WTC11 (cell line): ENCODE measurements at regions not wholly inside any gene's neighbourhood (a gene's known extent, or its start where the extent isn't known, plus 50 kb on each side); places are given as distances from the start of the nearest gene placed in this dataset.

Experiments used
- ATAC-seq: fragments of 200-7000 bp; cut with Tn5 transposase; 2 replicates; pipeline ENCODE4 v1.10.0; 2021; ENCODE audit warnings: mild to moderate bottlenecking, moderate library complexity
- CTCF ChIA-PET: fragments of 300-600 bp; sonication (Branson Sonifier 250); formaldehyde crosslinking; loops from one replicate; lab custom pipeline; 2021; ENCODE audit warnings: antibody characterized with exemption; lab: Charles Lee
- POLR2A ChIA-PET: fragments of 350-600 bp; sonication (Branson Sonifier 250); formaldehyde crosslinking; loops from one replicate; lab custom pipeline; 2021; ENCODE audit warnings: antibody characterized with exemption; lab: Charles Lee
- DNase-seq: peaks from one replicate; pipeline ENCODE4 v3.0.0; 2021; ENCODE audit warnings: low spot score
- H3K27ac Mint-ChIP-seq: 2 replicates; pipeline ENCODE4 v1.8.0; 2021; ENCODE audit warnings: mixed read lengths
- H3K27me3 Mint-ChIP-seq: 2 replicates; pipeline ENCODE4 v1.8.0; 2021; ENCODE audit warnings: low read depth, mild to moderate bottlenecking, moderate library complexity, mixed read lengths
- H3K36me3 Mint-ChIP-seq: 2 replicates; pipeline ENCODE4 v1.8.0; 2021; ENCODE audit warnings: mixed read lengths
- H3K4me1 Mint-ChIP-seq: 2 replicates; pipeline ENCODE4 v1.8.0; 2022; ENCODE audit warnings: mixed read lengths
- H3K4me3 Mint-ChIP-seq: 2 replicates; pipeline ENCODE4 v1.8.0; 2021; ENCODE audit warnings: mild to moderate bottlenecking, moderate library complexity, mixed read lengths
- H3K9me3 Mint-ChIP-seq: 2 replicates; pipeline ENCODE4 v1.8.0; 2021; ENCODE audit warnings: mixed read lengths
- ATF1 ChIP-seq: sonication (generic); formaldehyde crosslinking; IDR thresholded peaks from 2 replicates; pipeline ENCODE4 v1.8.1; 2023; ENCODE audit warnings: mild to moderate bottlenecking, moderate library complexity, missing genetic modification reagents
- FOXJ3 ChIP-seq: sonication (generic); formaldehyde crosslinking; IDR thresholded peaks from 2 replicates; pipeline ENCODE4 v1.9.0; 2021; ENCODE audit warnings: missing genetic modification reagents, mild to moderate bottlenecking, borderline replicate concordance
- GABPB1 ChIP-seq: sonication (generic); formaldehyde crosslinking; IDR thresholded peaks from 2 replicates; pipeline ENCODE4 v1.8.1; 2023; ENCODE audit warnings: mild to moderate bottlenecking, missing genetic modification reagents
- GRHL2 ChIP-seq: fragments of 250-450 bp; sonication (Bioruptor Pico); IDR thresholded peaks from 2 replicates; pipeline ENCODE4 v1.8.0; 2022; ENCODE audit warnings: mild to moderate bottlenecking, moderate library complexity; ENCODE audit not compliant: insufficient replicate concordance, severe bottlenecking
- HMGA2 ChIP-seq: fragments of 250-450 bp; sonication (Bioruptor Pico); IDR thresholded peaks from 2 replicates; pipeline ENCODE4 v1.4.0; 2021; ENCODE audit warnings: mild to moderate bottlenecking, moderate library complexity
- IRF2 ChIP-seq: sonication (generic); formaldehyde crosslinking; IDR thresholded peaks from 2 replicates; pipeline ENCODE4 v1.8.0; 2022; ENCODE audit warnings: low read depth, missing genetic modification reagents, borderline replicate concordance
- MYBL2 ChIP-seq: sonication (generic); formaldehyde crosslinking; IDR thresholded peaks from 2 replicates; pipeline ENCODE4 v1.8.1; 2023; ENCODE audit warnings: mild to moderate bottlenecking, moderate library complexity, missing genetic modification reagents
- NFYB ChIP-seq: sonication (generic); formaldehyde crosslinking; conservative IDR thresholded peaks from 2 replicates; pipeline ENCODE4 v1.8.0; 2022; ENCODE audit warnings: low read depth, missing genetic modification reagents
- NR2C2 ChIP-seq: sonication (generic); formaldehyde crosslinking; IDR thresholded peaks from 2 replicates; pipeline ENCODE4 v1.8.0; 2022; ENCODE audit warnings: mild to moderate bottlenecking, missing genetic modification reagents
- PRRX2 ChIP-seq: fragments of 250-450 bp; sonication (Bioruptor Pico); IDR thresholded peaks from 2 replicates; pipeline ENCODE4 v1.8.0; 2021; ENCODE audit warnings: mild to moderate bottlenecking
- SOX15 ChIP-seq: fragments of 250-450 bp; sonication (Bioruptor Pico); IDR thresholded peaks from 2 replicates; pipeline ENCODE4 v1.9.0; 2021; ENCODE audit warnings: mild to moderate bottlenecking
- ZNF232 ChIP-seq: sonication (generic); formaldehyde crosslinking; IDR thresholded peaks from 2 replicates; pipeline ENCODE4 v1.8.0; 2022; ENCODE audit warnings: mild to moderate bottlenecking, missing genetic modification reagents
- ZNF423 ChIP-seq: fragments of 250-450 bp; sonication (Bioruptor Pico); IDR thresholded peaks from 2 replicates; pipeline ENCODE4 v2.1.2; 2022; ENCODE audit warnings: mild to moderate bottlenecking, moderate library complexity
- TF ChIP-seq, protein P1 (sequence below): sonication (generic); formaldehyde crosslinking; IDR thresholded peaks from 2 replicates; pipeline ENCODE4 v1.8.1; 2023; ENCODE audit warnings: mild to moderate bottlenecking, missing genetic modification reagents, moderate library complexity
- TF ChIP-seq, protein P2 (sequence below): sonication (generic); formaldehyde crosslinking; IDR thresholded peaks from 2 replicates; pipeline ENCODE4 v1.8.0; 2022; ENCODE audit warnings: mild to moderate bottlenecking, missing genetic modification reagents
- TF ChIP-seq, protein P3 (sequence below): sonication (generic); formaldehyde crosslinking; IDR thresholded peaks from 2 replicates; pipeline ENCODE4 v1.8.1; 2023; ENCODE audit warnings: mild to moderate bottlenecking, missing genetic modification reagents
- TF ChIP-seq, protein P4 (sequence below): sonication (generic); formaldehyde crosslinking; IDR thresholded peaks from 2 replicates; pipeline ENCODE4 v1.8.1; 2022; ENCODE audit warnings: mild to moderate bottlenecking, missing genetic modification reagents, moderate library complexity, borderline replicate concordance
- TF ChIP-seq, protein P5 (sequence below): fragments of 250-450 bp; sonication (Bioruptor Pico); IDR thresholded peaks from 2 replicates; pipeline ENCODE4 v1.8.0; 2021; ENCODE audit warnings: mild to moderate bottlenecking
- TF ChIP-seq, protein P6 (sequence below): sonication (generic); formaldehyde crosslinking; IDR thresholded peaks from 2 replicates; pipeline ENCODE4 v1.8.0; 2022; ENCODE audit warnings: mild to moderate bottlenecking, missing genetic modification reagents

DNA sequence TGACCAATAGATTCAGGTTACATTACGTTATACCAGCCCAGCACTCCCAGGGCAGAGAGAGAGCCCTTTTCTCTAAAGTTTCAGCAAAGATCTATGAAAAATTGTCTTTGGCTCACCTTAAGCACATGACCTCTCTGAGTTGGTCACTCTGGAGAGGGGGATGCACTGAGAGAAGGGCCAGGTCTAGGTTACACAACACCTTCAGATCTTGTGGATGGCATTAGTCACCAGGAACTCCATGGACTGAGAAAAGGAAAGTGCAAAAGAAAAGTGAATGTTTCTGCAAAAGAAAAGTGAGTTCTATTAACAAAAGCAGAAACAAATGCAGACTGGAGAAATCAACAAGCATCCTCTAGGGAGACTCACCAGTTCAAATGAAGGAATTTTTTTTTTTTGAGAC lies 253.3 kb upstream of the SALL1 start:
- Mint-ChIP-seq H3K27ac (no peak overlapping the region), H3K4me1 (peaks cover 15% of the 10 kb centered on the region)
- CTCF ChIA-PET, result no interaction called here

DNA sequence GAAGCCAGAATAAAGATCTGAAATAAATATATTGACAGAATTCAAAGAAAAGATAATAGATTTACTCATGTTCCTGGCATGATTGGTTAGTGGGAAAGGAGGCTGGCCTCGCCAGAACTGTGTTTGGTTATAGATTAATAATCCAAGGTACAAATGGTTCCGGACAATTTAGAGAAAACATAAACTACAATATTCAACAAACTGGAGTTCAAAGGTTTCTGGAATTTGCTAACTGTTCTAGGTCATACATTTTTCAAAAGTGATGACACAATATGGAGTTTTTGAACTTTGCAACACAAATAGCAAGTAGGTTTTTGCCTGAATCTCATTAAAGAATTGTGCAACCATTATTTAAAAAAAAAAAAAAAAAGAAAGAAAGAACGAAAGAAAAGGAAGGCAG lies 251.7 kb upstream of the SALL1 start:
- H3K4me1 Mint-ChIP-seq, result no peaks in the 10 kb centered on the region
- H3K27me3 Mint-ChIP-seq, result peaks cover 3% of the 10 kb centered on the region
- POLR2A ChIA-PET, result no interaction called here
- DNase-seq (no peak), ATAC-seq (no peak)
- TF ChIP-seq GRHL2 (CRISPR knock-in tag) (no peak), NFYB (no peak), GABPB1 (CRISPR knock-in tag) (no peak), HMGA2 (no peak), NR2C2 (CRISPR knock-in tag) (no peak), SOX15 (CRISPR knock-in tag) (no peak)
- TF ChIP-seq, protein P1, sequence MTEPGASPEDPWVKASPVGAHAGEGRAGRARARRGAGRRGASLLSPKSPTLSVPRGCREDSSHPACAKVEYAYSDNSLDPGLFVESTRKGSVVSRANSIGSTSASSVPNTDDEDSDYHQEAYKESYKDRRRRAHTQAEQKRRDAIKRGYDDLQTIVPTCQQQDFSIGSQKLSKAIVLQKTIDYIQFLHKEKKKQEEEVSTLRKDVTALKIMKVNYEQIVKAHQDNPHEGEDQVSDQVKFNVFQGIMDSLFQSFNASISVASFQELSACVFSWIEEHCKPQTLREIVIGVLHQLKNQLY (CRISPR knock-in tag), result no peak
- TF ChIP-seq, protein P2, sequence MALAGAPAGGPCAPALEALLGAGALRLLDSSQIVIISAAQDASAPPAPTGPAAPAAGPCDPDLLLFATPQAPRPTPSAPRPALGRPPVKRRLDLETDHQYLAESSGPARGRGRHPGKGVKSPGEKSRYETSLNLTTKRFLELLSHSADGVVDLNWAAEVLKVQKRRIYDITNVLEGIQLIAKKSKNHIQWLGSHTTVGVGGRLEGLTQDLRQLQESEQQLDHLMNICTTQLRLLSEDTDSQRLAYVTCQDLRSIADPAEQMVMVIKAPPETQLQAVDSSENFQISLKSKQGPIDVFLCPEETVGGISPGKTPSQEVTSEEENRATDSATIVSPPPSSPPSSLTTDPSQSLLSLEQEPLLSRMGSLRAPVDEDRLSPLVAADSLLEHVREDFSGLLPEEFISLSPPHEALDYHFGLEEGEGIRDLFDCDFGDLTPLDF (CRISPR knock-in tag), result no peak
- H3K36me3 Mint-ChIP-seq, result peaks cover 28% of the 10 kb centered on the region
- H3K9me3 Mint-ChIP-seq, result peaks cover 46% of the 10 kb centered on the region
- no peak overlapping the region for H3K27ac Mint-ChIP-seq
- CTCF ChIA-PET, result no interaction called here
- H3K4me3 Mint-ChIP-seq, result no peak overlapping the region

More for the DNA sequence above, 253.3 kb upstream of the SALL1 start:
- no peak overlapping the region for H3K4me3 Mint-ChIP-seq
- POLR2A ChIA-PET, result no interaction called here
- no peak for ATAC-seq
- peaks cover 3% of the 10 kb centered on the region for H3K27me3 Mint-ChIP-seq
- DNase-seq, result no peak
- TF ChIP-seq, protein P3, sequence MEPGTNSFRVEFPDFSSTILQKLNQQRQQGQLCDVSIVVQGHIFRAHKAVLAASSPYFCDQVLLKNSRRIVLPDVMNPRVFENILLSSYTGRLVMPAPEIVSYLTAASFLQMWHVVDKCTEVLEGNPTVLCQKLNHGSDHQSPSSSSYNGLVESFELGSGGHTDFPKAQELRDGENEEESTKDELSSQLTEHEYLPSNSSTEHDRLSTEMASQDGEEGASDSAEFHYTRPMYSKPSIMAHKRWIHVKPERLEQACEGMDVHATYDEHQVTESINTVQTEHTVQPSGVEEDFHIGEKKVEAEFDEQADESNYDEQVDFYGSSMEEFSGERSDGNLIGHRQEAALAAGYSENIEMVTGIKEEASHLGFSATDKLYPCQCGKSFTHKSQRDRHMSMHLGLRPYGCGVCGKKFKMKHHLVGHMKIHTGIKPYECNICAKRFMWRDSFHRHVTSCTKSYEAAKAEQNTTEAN (CRISPR knock-in tag), result no peak
- TF ChIP-seq, protein P4, sequence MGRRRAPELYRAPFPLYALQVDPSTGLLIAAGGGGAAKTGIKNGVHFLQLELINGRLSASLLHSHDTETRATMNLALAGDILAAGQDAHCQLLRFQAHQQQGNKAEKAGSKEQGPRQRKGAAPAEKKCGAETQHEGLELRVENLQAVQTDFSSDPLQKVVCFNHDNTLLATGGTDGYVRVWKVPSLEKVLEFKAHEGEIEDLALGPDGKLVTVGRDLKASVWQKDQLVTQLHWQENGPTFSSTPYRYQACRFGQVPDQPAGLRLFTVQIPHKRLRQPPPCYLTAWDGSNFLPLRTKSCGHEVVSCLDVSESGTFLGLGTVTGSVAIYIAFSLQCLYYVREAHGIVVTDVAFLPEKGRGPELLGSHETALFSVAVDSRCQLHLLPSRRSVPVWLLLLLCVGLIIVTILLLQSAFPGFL, result no peak
- peaks cover 27% of the 10 kb centered on the region for H3K36me3 Mint-ChIP-seq
- H3K9me3 Mint-ChIP-seq, result peaks cover 37% of the 10 kb centered on the region

DNA sequence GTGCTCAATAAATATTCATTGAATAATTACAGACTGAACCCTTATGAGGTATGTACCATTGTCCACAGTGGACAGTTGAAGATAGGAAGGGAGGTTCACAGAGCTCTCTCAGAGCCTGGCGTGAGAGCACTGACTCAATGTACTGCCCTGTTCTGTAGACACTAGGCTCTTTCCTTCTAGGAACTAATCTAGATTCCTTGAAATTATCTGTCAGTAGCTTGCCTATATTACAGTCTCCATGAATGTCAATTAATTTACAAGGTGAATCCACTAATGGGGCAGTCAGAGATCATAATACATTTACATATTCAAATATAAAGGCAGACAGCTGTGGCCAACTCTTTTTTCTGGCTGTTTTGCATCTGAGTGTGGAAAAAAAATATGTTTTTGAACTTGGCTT lies 251.2 kb upstream of the SALL1 start:
- Mint-ChIP-seq H3K4me1 (no peaks in the 10 kb centered on the region), H3K27me3 (peaks cover 3% of the 10 kb centered on the region), H3K4me3 (no peak overlapping the region), H3K36me3 (peaks cover 33% of the 10 kb centered on the region), H3K9me3 (peaks cover 51% of the 10 kb centered on the region), H3K27ac (no peak overlapping the region)
- POLR2A ChIA-PET, result no interaction called here
- no peak for ATAC-seq
- CTCF ChIA-PET, result no interaction called here
- DNase-seq, result no peak
- TF ChIP-seq ZNF232 (no peak), ZNF423 (CRISPR knock-in tag) (no peak), FOXJ3 (CRISPR knock-in tag) (no peak), MYBL2 (CRISPR knock-in tag) (no peak), IRF2 (CRISPR knock-in tag) (no peak), NR2C2 (CRISPR knock-in tag) (no peak)
- TF ChIP-seq, all 79 proteins: peak for 0

DNA sequence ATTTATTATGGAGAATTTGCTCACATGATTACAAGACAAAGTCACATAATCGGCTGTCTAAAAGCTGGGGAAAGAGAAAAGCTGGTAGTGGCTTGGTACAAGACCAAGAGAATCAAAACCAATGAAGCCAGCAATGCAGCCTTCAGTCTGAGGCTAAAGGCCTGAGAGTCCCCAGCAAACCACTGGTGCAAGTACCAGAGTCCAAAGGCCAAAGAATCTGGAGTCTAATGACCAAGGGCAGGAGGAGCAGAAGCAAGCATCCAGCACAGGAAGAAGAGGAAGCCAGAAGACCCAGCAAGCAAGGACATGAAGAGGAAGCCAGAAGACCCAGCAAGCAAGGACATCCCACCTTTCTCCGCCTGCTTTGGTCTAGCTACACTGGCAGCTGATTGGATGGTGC lies 250.6 kb upstream of the SALL1 start:
- no peak overlapping the region for H3K27ac Mint-ChIP-seq
- TF ChIP-seq, protein P5, sequence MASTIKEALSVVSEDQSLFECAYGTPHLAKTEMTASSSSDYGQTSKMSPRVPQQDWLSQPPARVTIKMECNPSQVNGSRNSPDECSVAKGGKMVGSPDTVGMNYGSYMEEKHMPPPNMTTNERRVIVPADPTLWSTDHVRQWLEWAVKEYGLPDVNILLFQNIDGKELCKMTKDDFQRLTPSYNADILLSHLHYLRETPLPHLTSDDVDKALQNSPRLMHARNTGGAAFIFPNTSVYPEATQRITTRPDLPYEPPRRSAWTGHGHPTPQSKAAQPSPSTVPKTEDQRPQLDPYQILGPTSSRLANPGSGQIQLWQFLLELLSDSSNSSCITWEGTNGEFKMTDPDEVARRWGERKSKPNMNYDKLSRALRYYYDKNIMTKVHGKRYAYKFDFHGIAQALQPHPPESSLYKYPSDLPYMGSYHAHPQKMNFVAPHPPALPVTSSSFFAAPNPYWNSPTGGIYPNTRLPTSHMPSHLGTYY (CRISPR knock-in tag), result no peak
- TF ChIP-seq, protein P1 (CRISPR knock-in tag), result no peak
- TF ChIP-seq PRRX2 (CRISPR knock-in tag) (no peak), ATF1 (CRISPR knock-in tag) (no peak)
- TF ChIP-seq, protein P6, sequence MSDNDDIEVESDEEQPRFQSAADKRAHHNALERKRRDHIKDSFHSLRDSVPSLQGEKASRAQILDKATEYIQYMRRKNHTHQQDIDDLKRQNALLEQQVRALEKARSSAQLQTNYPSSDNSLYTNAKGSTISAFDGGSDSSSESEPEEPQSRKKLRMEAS (CRISPR knock-in tag), result no peak
- H3K4me1 Mint-ChIP-seq, result no peaks in the 10 kb centered on the region
- H3K36me3 Mint-ChIP-seq, result peaks cover 33% of the 10 kb centered on the region
- POLR2A ChIA-PET, result no interaction called here
- H3K4me3 Mint-ChIP-seq, result no peak overlapping the region
- H3K27me3 Mint-ChIP-seq, result peaks cover 3% of the 10 kb centered on the region
- H3K9me3 Mint-ChIP-seq, result peaks cover 55% of the 10 kb centered on the region
- CTCF ChIA-PET, result no interaction called here
- DNase-seq (no peak), ATAC-seq (no peak)
